Sigmoid colon (tissue), 4 donors: ENCODE measurements at regions not wholly inside any gene's neighbourhood (a gene's known extent, or its start where the extent isn't known, plus 50 kb on each side); places are given as distances from the start of the nearest gene placed in this dataset.

Source experiments
- EP300 ChIP-seq, 4 donors: sonication (generic); formaldehyde crosslinking; IDR thresholded peaks; one replicate each; pipeline ENCODE4 v1.6.1; 2017; ENCODE audit warnings: antibody characterized with exemption in 4 of 4
- POLR2A ChIP-seq, 2 donors: fragments of 450-650 bp; IDR thresholded peaks; one replicate each; pipeline ENCODE4 v1.6.1; 2016; ENCODE audit warnings: antibody characterized with exemption in 2 of 2, mild to moderate bottlenecking in 2 of 2, moderate library complexity in 2 of 2
- POLR2AphosphoS5 ChIP-seq, 4 donors: sonication (generic); formaldehyde crosslinking; IDR thresholded peaks; one replicate each; pipeline ENCODE4 v1.6.1; 2017; ENCODE audit warnings: antibody characterized with exemption in 4 of 4
- TF ChIP-seq, protein P1 (sequence below), 4 experiments: fragments of 450-650 bp in 3 of 4; fragments of 200-600 bp in 1 of 4; IDR thresholded peaks; one replicate each; pipeline ENCODE4 v1.5.1; 2016 to 2019; ENCODE audit warnings: antibody characterized with exemption in 4 of 4, mild to moderate bottlenecking in 3 of 4, moderate library complexity in 2 of 4

DNA sequence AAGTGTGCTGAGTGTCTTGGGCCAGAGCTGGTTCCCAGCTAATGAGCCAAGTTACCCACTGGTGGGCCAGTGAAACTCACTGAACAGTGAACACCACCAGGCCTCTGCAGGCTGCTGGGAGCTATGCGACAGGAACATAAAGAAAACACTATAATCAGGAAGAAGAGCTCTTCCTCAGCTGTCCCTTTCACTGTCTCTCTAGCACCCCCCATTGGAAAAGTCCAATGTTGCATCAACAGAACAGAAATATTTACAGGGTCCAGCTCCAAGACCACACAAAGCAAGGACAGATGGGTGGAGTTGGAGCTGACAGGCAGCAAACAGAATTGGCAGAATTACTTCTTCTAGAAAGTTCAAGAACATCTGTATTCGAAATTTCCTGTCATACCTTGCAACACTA, 903.6 kb upstream of the TMEM132C start:
- TF ChIP-seq, protein P1, sequence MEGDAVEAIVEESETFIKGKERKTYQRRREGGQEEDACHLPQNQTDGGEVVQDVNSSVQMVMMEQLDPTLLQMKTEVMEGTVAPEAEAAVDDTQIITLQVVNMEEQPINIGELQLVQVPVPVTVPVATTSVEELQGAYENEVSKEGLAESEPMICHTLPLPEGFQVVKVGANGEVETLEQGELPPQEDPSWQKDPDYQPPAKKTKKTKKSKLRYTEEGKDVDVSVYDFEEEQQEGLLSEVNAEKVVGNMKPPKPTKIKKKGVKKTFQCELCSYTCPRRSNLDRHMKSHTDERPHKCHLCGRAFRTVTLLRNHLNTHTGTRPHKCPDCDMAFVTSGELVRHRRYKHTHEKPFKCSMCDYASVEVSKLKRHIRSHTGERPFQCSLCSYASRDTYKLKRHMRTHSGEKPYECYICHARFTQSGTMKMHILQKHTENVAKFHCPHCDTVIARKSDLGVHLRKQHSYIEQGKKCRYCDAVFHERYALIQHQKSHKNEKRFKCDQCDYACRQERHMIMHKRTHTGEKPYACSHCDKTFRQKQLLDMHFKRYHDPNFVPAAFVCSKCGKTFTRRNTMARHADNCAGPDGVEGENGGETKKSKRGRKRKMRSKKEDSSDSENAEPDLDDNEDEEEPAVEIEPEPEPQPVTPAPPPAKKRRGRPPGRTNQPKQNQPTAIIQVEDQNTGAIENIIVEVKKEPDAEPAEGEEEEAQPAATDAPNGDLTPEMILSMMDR (IDR thresholded peaks at IDR 0.05), result no peak
- TF ChIP-seq EP300 (IDR thresholded peaks at IDR 0.05) (no peak), POLR2A (IDR thresholded peaks at IDR 0.05) (no peak), POLR2AphosphoS5 (IDR thresholded peaks at IDR 0.05) (no peak)
